GM19239 (cell line): ENCODE measurements at regions not wholly inside any gene's neighbourhood (a gene's known extent, or its start where the extent isn't known, plus 50 kb on each side); places are given as distances from the start of the nearest gene placed in this dataset.

ENCODE experiments used
- DNase-seq: peaks from one replicate; pipeline ENCODE4 v3.0.0; 2011; ENCODE audit warnings: low spot score; ENCODE audit not compliant: insufficient read length
- FAIRE-seq: peaks from 2 replicates; lab custom pipeline; 2011; peaks lifted over from hg19 to GRCh38; lab: Jason Lieb, UNC

DNA sequence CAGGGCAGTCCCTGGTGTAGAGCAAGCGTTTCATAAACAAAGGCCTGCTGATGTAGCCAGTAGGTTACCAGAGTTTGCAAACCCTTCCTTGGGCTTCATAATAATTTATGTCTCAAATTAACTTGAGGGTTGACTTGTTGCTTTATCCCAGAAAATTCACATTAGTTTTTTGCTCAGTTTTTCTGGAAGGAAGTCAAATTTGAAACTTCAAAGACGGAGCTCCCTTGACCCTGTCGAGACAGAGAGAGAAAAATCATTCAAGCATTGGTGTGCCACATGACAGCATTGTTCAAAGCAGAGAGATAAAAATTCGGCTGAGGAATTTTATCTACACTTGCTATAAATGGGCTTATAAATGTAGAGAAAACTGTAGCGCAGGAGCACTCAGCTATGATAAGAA lies 627.7 kb downstream of the TNS3 start:
- DNase-seq: no peak
- no peak for FAIRE-seq

DNA sequence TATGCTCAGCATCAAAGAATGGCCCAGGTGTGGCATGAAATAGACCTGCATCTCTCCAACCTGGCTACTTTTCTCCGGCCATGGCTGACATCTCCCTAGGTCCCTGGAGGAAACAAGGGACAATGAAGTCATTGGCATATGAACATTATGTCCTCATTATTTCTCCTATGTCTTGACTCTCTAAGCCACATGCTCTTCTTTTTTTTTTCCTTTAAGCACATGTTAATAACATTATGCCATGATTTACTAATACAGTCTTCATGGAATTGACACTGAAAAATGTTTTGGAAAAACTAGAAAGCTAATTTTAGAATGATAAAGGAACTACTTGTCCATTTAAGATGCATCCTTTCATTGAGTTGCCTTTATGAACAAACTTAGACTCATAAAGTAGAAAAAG lies 628.9 kb downstream of the TNS3 start:
- no peak for FAIRE-seq
- DNase-seq: no peak

DNA sequence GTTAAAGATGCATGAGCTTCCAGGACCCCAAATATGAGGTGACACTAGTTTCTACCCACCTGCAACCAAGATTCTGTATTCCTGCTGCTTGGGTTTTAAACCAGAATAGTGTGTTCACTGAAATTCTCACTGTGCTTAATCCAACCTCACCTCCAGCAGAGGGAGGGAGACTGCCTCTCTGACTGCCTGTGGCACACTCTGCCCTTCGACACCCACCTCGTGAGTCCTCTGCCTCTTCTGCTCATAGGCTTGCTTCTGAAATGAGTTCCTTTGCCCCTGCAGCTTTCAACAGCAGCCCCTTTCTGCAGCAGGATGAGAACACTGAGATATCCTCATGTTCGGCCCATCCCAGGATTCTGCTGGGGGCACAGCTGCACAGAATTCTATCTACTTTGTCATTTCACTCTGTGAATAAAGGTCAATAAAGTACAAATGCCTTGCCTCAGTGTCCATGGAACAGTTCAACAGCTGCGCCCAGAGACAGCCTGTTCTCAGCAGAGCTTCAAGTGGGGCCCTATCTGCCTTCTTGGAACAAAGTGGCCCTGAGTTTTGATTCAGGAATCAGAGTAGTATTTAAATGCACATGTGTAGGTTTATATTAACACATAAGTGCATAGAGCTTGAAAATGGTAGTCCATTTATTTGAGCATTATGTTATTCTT lies 632.5 kb downstream of the TNS3 start:
- no peak for DNase-seq
- FAIRE-seq: no peak

DNA sequence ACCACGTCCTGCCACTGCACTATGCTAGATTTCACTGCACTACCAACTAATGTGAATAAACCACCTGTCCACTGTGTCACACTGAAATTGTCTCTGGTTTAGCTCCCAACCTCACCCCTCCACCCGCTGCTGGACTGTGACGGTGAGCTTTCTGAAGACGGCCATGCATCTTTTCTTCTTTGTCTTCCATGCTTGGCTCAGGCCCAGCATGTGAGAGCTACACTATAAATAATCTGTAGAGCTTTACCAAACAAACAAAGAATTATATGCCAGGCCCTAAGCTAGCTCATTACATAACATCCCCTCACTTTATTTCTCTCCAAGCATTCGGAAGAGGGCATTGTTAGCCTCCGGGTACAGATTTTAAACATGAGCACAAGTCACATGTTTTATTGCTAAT lies 633.2 kb downstream of the TNS3 start:
- FAIRE-seq (no peak), DNase-seq (no peak)

DNA sequence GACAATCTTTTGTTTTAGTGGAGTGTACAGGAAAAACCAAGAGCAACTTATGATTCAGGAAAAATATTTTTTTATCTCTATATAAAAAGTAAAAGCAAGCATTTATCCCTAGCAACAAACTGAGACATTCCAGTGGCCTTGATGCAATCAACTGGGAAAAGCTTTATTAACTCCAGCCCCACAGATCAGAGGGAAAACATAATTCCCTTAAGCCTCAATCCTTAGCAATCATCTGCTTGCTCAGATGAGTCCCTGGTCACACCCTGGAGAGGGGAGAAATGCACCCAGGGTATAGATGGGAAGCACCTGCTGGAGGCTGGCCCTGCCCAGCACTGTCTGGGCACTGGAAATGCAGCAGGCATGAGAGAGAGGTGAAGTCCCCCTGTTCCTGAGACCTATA lies 636.6 kb downstream of the TNS3 start:
- no peak for DNase-seq
- FAIRE-seq: no peak

DNA sequence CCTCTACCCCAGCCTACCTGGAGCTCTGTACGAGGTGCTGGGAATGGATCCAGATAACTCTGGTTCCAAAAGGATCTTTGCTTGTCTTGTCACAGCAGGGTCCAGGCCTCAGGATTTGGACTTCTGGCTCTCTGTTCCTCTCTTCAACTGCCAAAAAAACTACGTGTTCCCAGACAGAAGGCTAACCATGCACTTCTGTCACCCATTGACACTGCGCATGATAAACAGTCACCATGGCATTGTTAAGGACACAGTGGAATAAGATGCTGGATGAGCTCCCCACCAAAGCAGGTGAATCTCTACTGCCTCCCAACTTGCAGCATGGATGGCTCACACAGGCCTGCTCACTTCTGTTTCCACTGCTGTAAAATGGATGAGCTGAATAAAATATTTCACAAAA lies 637.9 kb downstream of the TNS3 start:
- DNase-seq (no peak), FAIRE-seq (no peak)

DNA sequence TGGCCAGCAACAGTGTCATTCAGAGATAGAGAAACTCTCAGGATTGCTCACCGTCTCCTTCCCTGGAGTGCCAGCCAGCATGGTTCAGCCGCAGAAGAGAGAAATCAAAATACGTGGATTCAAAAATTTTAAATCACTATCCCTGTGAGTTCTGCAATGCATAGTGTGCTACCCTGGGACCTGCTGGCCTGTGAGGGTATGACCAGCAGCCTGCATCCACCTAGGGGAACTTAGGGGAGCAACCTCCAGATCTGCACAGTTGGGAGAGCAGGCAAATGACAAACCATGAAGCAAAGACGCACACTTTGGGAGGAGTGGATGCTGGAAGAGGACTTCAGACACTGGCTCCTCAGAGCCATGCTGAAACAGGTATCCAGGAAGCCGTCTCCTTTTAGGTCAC lies 639.3 kb downstream of the TNS3 start:
- DNase-seq: no peak
- no peak for FAIRE-seq

DNA sequence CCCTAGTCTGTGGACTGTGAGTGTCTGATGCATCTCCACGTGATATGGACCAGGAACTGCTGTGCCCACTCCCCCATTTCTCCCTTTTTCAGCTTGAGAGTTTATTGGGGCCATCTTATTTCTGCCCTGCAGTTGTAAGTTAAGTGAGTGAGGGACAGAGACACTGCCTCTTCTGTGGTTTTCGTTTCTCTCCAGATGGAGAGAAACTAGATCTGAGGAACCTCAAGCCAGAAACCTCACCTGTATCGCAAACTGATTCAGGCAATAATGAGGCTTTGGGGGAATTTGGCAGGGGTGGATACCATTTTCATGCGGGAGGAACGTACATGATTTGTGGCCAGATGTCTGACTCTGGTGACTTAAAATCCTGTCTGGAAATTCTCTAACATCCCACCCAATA lies 641.7 kb downstream of the TNS3 start:
- DNase-seq: no peak
- no peak for FAIRE-seq

DNA sequence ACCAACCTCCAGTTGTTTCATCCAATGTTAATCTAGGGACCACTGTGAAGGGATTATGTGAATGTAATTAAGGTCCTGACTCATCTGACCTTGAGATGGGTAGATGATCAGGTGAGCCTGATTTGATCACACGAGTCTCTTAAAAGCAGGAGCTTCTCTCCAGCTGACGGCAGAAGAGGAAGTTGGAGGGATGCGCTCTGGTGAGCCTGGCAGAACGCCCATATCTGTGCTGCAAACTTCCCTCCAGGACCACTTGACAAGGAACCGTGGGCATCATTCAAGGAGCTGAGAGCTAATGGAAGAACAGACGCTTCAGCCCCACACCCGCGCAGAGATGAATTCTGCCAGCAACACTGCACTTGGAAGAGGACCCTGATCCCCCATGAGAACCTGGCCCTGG lies 642.4 kb downstream of the TNS3 start:
- FAIRE-seq (no peak), DNase-seq (no peak)

DNA sequence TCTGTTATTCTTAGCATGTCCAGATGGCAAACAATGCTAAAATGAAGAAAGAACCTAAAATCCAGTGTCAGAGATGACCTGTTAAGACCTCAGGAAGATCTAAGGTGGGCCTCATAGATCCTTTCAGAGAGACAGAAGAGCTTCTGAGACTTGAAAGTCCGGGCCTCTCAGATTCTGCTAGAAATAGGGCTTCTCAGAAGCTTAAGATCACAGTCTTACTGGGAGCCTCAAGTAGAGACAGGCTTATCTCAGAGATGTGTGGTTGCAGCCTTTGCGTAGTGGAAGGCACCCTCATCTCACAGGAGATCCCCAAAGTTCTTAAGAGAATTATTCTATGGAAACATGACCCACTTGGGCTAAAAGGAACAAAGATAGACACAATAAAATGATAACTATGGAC lies 642.8 kb downstream of the TNS3 start:
- DNase-seq: no peak
- no peak for FAIRE-seq

DNA sequence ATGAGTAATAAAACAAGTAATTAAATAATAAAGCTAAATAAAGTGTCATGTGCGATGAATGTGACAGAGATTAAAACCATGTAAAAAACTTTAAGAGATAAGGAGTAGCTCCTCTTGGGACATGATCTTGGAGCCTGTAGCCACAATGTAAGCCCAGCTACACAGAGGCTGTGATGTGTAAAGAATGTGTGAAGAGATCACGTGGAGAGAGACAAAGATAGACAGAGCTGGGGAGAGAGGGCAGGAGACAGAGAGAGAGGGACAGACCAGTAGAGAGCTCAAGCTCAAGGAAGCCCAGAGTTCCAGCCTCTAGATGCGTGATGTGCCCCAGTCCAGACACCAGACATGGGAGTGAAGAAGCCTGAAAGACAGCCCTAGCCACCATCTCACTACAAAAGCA lies 644.1 kb downstream of the TNS3 start:
- no peak for DNase-seq
- FAIRE-seq: no peak

DNA sequence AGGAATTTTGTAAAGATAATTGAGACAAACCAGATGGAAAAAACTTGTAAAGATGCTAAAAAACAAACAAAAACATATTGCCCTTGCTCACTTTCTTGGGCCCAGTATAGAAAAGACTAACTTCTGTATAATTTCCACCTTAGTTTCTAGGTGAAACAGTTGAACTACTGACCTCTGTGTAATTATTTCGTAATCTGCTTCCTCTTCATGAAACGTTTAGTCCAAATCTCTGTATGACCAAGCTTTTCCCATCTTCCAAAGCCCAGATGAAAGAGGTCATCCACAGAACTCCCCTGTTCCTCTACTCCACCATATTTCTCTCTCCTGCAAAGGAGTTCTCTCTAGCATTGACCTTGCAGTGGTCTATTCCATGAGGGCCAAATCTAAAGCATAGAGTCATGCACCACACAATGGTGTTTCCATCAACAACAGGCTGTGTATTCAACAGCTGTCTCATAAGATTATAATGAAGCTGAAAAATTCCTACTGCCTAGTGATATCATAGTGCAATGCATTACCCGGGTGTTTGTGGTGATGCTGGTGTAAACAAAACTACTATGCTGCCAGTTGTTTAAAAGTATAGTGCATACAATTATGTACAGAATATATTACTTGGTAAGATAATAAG lies 647.6 kb downstream of the TNS3 start:
- DNase-seq: no peak
- FAIRE-seq: no peak

DNA sequence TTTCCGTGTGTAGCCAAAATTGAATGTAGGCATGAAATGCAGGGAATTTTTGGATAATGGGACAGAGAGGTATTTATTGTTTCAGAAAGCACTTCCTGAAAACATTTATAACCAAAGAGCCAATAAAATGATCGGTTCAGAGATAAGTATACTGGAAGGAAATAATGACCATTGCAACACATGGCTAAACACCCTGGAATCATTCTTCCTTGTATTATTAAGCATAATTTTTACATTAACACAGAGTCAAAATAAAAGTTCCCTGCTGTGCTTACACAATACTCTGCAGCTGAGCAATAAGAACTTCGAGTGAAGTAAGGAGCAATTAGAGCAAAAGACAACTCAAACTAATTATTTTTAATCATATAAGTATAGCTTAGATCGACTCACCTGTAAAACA lies 648.3 kb downstream of the TNS3 start:
- FAIRE-seq (no peak), DNase-seq (no peak)

DNA sequence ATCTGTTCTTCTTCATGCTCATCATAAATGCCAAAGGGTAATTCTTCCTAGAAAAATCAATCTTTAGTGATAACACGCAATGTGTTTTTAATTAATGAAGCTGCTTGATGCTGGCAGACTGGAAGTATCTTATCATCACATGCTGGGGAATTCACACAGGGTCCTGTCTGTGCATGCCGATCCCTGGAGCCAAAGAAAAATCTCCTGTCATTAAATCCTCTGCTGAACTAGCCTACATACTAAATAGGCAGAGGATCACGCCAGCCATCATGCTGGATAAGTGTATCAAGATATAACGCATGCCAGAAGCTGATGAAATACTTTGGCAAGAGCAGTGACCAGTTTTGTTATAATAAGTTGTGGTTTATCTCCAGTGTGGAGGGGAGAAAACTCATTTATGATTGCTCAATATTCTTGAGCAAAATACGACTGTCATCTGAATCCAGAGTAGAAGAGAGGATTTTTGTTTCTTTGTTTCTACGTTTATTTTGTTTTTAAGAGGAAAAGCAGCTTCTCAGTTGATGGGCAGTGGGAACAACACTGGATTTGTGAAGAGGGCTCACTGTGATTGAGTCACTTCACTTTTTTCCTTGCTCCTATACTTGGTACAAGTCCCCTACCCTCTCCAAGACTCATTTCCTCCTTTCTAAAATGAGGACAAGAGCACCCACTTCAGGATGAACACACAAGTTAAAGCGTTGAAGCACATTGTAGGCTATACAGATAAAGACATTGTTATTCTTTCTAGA lies 649.1 kb downstream of the TNS3 start:
- FAIRE-seq: no peak
- no peak for DNase-seq

DNA sequence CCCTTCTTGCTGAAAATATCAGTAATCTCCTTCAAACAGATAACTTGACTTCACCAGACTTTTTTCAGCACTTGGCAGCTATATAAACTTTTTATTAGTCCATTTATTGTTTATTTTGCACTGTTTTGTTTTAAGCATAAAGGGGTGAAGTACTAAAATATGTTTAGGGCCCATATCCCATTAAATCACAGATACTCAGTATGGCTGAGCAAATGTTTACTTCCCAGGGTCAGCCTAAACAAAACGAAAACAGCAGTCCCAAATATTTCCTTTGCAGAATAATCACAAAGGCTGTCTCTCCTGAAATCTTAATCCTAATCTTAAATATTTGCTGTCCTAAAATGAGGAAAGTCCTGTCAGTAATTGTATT lies 649.6 kb downstream of the TNS3 start:
- DNase-seq (no peak), FAIRE-seq (no peak)

DNA sequence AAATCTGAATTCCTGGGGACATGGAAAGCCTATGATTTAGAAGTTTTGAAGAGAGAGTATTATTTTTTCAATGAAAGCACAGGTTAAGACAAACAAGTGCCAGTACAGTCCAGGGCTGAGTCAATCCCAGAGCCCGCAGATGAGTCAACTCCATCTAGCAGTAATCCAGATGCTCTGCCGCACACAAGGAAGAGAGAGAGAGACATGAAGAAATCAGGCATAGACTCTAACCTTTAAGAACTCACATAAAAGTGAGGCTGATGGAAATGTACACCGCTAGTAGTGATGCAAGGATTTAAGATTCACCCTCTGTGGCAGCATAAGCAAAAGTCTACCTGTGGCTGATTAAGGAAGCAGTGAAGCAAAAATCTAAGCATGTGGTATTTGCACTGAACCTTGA lies 651.5 kb downstream of the TNS3 start:
- no peak for DNase-seq
- FAIRE-seq: no peak

DNA sequence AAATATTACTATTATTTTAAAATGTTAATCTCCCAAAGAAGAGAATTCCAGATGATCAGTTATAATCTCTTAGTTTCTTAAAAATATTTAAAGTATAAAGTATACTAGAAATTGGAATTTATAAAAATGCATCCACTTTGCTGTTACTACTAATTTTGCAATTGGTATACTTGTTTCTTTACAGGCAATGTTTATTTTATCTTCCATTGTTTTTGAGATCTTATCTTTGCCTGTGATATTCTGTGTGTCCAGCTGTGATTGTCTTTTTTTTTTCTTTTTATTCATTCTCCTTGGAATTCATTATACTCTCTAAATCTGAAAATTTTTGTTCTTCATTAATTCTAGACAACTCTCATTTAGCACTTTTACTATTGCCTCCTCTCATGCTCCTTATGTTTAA lies 652.6 kb downstream of the TNS3 start:
- no peak for DNase-seq
- no peak for FAIRE-seq

DNA sequence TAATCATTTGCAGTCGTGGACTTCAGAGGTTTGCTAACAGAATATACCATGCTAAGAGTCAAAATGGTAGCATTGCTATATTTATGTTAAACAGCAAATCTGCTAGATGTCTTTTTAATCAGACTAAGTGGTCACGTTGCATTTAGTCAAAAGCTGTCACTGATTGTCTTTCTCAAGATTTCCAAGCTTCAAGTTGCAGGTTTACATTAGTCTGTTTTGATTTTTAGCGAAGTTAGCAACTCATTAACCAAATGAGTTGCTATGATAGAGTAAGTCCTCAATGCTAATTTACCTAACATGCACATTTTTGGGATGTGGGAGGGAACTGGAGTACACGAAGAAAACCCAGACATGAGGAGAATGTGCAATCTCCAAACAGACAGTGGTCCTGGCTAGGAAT lies 653.2 kb downstream of the TNS3 start:
- no peak for FAIRE-seq
- DNase-seq: no peak

DNA sequence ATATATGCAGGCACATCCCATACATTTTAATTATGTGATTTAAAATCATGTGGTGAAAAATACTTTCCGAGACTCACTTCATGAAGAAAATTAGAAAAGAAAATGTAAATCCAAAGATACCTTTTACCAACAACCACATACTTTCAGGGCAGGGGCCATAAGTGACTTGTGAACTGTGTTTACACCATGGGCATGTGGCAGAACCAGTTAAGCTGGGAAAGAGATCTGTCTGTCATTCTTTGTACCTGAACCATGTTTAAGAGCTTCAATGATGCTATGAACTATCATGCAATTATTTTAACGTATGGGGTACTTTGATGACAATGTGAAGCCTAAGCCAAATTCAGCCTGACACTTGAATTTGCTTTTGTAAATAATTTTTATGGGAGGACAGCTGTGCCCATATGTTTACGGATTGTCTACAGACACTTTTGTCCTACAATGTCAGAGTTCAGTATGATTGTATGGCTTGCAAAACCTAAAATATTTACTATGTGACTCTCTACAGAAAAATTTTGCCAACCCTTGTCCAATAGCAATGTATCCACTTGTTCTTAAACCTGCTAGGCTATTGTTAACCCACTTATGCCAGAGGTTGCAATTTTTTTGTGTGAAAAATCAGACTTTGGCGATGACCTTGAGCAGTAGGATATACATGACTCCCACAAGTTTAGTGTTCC lies 654.6 kb downstream of the TNS3 start:
- FAIRE-seq (no peak), DNase-seq (no peak)

DNA sequence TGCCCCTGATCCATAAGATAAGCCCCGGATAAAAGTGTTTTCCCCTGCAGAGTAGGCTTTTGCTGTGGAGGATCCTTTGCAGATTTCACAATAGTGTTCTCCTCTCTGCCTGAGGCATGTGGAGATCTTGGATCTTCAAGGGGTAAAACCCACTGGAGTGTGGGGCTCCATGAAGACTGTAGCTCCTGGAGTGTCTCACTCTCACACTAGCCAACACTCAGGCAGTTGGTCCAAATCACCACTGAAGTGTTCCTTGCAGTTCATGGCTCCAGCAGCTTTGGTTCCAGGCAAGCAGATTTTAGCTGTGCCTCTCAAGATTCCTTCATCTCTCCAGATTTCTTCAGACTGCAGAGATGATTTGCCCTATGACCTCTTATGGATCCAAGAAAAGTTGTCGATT lies 665.3 kb downstream of the TNS3 start:
- no peak for DNase-seq
- FAIRE-seq: no peak

DNA sequence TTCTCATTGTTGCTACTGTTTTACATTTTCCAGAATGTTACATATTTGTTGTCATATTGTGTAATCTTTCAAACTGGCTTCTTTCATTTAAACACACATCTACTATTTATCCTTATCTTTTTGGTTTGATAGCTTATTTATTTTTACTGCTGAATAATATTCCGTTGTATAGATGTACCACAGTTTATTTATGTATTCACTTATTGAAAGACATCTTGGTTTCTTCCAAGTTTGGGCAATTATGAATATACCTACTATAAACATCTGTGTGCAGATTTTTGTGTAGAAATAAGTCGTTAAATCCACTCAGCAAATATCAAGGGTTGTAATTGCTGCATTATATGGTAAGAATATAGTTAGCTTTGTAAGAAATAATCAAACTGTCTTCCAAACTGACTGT lies 669.2 kb downstream of the TNS3 start:
- FAIRE-seq (no peak), DNase-seq (no peak)
